ENCODE measurements at regions not wholly inside any gene's neighbourhood (a gene's known extent, or its start where the extent isn't known, plus 50 kb on each side); places are given as distances from the start of the nearest gene placed in this dataset.

- Histone ChIP-seq H3F3A (ENCODE audit: insufficient read depth) (no peaks in the 10 kb centered on the region), H3K27ac (ENCODE audit: low read depth, low read length) (no peak overlapping the region), H3K27me3 (ENCODE audit: low read length) (no peaks in the 10 kb centered on the region), H3K4me3 (ENCODE audit: insufficient read depth, low read length, poor library complexity, severe bottlenecking) (no peak overlapping the region), H3K79me2 (ENCODE audit: insufficient read depth, low read length) (no peaks in the 10 kb centered on the region), H3K36me3 (ENCODE audit: low read length) (no peaks in the 10 kb centered on the region), H2AFZ (ENCODE audit: low read depth, low read length, severe bottlenecking) (no peak overlapping the region), H3K4me2 (ENCODE audit: low read depth, low read length, poor library complexity, severe bottlenecking) (no peak overlapping the region), H3K9me3 (ENCODE audit: insufficient read depth, low read length) (no peaks in the 10 kb centered on the region), H4K20me1 (ENCODE audit: low read depth, low read length) (no peaks in the 10 kb centered on the region), H3K9me2 (replicated peaks; ENCODE audit: insufficient read depth, low read length) (no peaks in the 10 kb centered on the region), H3K9ac (ENCODE audit: low read length) (no peak overlapping the region)
- TF ChIP-seq CTCF (IDR thresholded peaks at IDR 0.05; ENCODE audit: insufficient read depth, low read length, poor library complexity, severe bottlenecking) = no peak
- no peak for TF ChIP-seq EZH2phosphoT487 (conservative IDR thresholded peaks at IDR 0.05; ENCODE audit: low read length)
Measured at GRCh38 chr11:33515347-33515746, 185.3 kb downstream of the C11orf91 start.

- H3K36me3 ChIP-seq (ENCODE audit: low read length) = no peaks in the 10 kb centered on the region
- no peaks in the 10 kb centered on the region for H4K20me1 ChIP-seq (ENCODE audit: low read depth, low read length)
- H3K79me2 ChIP-seq (ENCODE audit: insufficient read depth, low read length) = no peaks in the 10 kb centered on the region
- no peak overlapping the region for H3K4me3 ChIP-seq (ENCODE audit: insufficient read depth, low read length, poor library complexity, severe bottlenecking)
- no peak overlapping the region for H2AFZ ChIP-seq (ENCODE audit: low read depth, low read length, severe bottlenecking)
- no peaks in the 10 kb centered on the region for H3F3A ChIP-seq (ENCODE audit: insufficient read depth)
- no peaks in the 10 kb centered on the region for H3K9me2 ChIP-seq (replicated peaks; ENCODE audit: insufficient read depth, low read length)
- no peak overlapping the region for H3K27ac ChIP-seq (ENCODE audit: low read depth, low read length)
- H3K9ac ChIP-seq (ENCODE audit: low read length) = no peak overlapping the region
- H3K4me2 ChIP-seq (ENCODE audit: low read depth, low read length, poor library complexity, severe bottlenecking) = no peak overlapping the region
- TF ChIP-seq CTCF (IDR thresholded peaks at IDR 0.05; ENCODE audit: insufficient read depth, low read length, poor library complexity, severe bottlenecking) (no peak), EZH2phosphoT487 (conservative IDR thresholded peaks at IDR 0.05; ENCODE audit: low read length) (no peak)
- no peaks in the 10 kb centered on the region for H3K9me3 ChIP-seq (ENCODE audit: insufficient read depth, low read length)
- H3K27me3 ChIP-seq (ENCODE audit: low read length) = no peaks in the 10 kb centered on the region
Measured at GRCh38 chr11:33514079-33514925, 186.3 kb downstream of the C11orf91 start.

- H3K36me3 ChIP-seq (ENCODE audit: low read length) = no peaks in the 10 kb centered on the region
- no peak overlapping the region for H3K4me3 ChIP-seq (ENCODE audit: insufficient read depth, low read length, poor library complexity, severe bottlenecking)
- H3K9me3 ChIP-seq (ENCODE audit: insufficient read depth, low read length) = no peaks in the 10 kb centered on the region
- no peaks in the 10 kb centered on the region for H3K79me2 ChIP-seq (ENCODE audit: insufficient read depth, low read length)
- TF ChIP-seq CTCF (IDR thresholded peaks at IDR 0.05; ENCODE audit: insufficient read depth, low read length, poor library complexity, severe bottlenecking) (no peak), EZH2phosphoT487 (conservative IDR thresholded peaks at IDR 0.05; ENCODE audit: low read length) (no peak)
- no peaks in the 10 kb centered on the region for H3K9me2 ChIP-seq (replicated peaks; ENCODE audit: insufficient read depth, low read length)
- no peaks in the 10 kb centered on the region for H3F3A ChIP-seq (ENCODE audit: insufficient read depth)
- no peak overlapping the region for H3K27ac ChIP-seq (ENCODE audit: low read depth, low read length)
- no peak overlapping the region for H3K9ac ChIP-seq (ENCODE audit: low read length)
- no peak overlapping the region for H3K4me2 ChIP-seq (ENCODE audit: low read depth, low read length, poor library complexity, severe bottlenecking)
- H3K27me3 ChIP-seq (ENCODE audit: low read length) = no peaks in the 10 kb centered on the region
- H2AFZ ChIP-seq (ENCODE audit: low read depth, low read length, severe bottlenecking) = no peak overlapping the region
- no peaks in the 10 kb centered on the region for H4K20me1 ChIP-seq (ENCODE audit: low read depth, low read length)
Measured at GRCh38 chr11:33509632-33510031, 191.0 kb downstream of the C11orf91 start.
